PC-9 (cell line): ENCODE measurements at regions not wholly inside any gene's neighbourhood (a gene's known extent, or its start where the extent isn't known, plus 50 kb on each side); places are given as distances from the start of the nearest gene placed in this dataset.
A peak's percentile ranks its signal among the peaks of the same experiment; 100 is the strongest.

Experiments used
- BruUV-seq: library from RNA; stranded (reverse); fragments of 400-500 nt; replicated peaks from 2 replicates; lab custom pipeline; 2021; lab: Mats Ljungman, UMichigan
- CTCF ChIA-PET: fragments of 300-600 bp; sonication (Branson Sonifier 250); formaldehyde crosslinking; loops from one replicate; lab custom pipeline; 2022; ENCODE audit warnings: antibody characterized with exemption; lab: Charles Lee
- POLR2A ChIA-PET: fragments of 300-600 bp; sonication (Branson Sonifier 250); formaldehyde crosslinking; loops from one replicate; lab custom pipeline; 2022; ENCODE audit warnings: antibody characterized with exemption; ENCODE audit not compliant: unreplicated experiment; lab: Charles Lee
- DNase-seq, 2 experiments: peaks; one replicate each; pipeline versions ENCODE4 v3.0.0 to v3.0.0-alpha.2; 2015 to 2022; ENCODE audit warnings: mixed read lengths in 1 of 2
- H2AFZ ChIP-seq: fragments of 200-600 bp; sonication (generic); 2 replicates; pipeline ENCODE4 v1.8.1; 2017; ENCODE audit warnings: antibody characterized with exemption
- H3F3A ChIP-seq: fragments of 200-600 bp; sonication (generic); 2 replicates; pipeline ENCODE4 v1.8.1; 2017; ENCODE audit warnings: antibody characterized with exemption, mild to moderate bottlenecking, low read depth; ENCODE audit not compliant: insufficient read depth
- H3K27ac ChIP-seq: fragments of 200-600 bp; sonication (generic); 2 replicates; pipeline ENCODE4 v1.6.1; 2016; ENCODE audit warnings: mixed run types
- H3K27me3 ChIP-seq: fragments of 200-600 bp; sonication (generic); 2 replicates; pipeline ENCODE4 v1.6.1; 2016; ENCODE audit warnings: low read depth, mixed run types; ENCODE audit not compliant: insufficient read depth
- H3K36me3 ChIP-seq: fragments of 200-600 bp; sonication (generic); 2 replicates; pipeline ENCODE4 v1.6.1; 2016; ENCODE audit warnings: low read depth, mixed run types
- H3K4me1 ChIP-seq: fragments of 200-600 bp; sonication (generic); replicated peaks from 2 replicates; pipeline ENCODE4 v1.6.1; 2016; ENCODE audit warnings: mixed run types; ENCODE audit not compliant: insufficient read depth
- H3K4me2 ChIP-seq: fragments of 200-600 bp; sonication (generic); 2 replicates; pipeline ENCODE4 v1.6.1; 2017; ENCODE audit warnings: mixed run types
- H3K4me3 ChIP-seq: fragments of 200-600 bp; sonication (generic); 2 replicates; pipeline ENCODE4 v1.6.1; 2016; ENCODE audit warnings: mixed run types
- H3K79me2 ChIP-seq: fragments of 200-600 bp; sonication (generic); 2 replicates; pipeline ENCODE4 v1.6.1; 2017; ENCODE audit warnings: low read depth, mixed run types
- H3K9me2 ChIP-seq: fragments of 200-600 bp; sonication (generic); 2 replicates; pipeline ENCODE4 v1.8.1; 2017; ENCODE audit warnings: mild to moderate bottlenecking; ENCODE audit not compliant: insufficient read depth
- H3K9me3 ChIP-seq: fragments of 200-600 bp; sonication (generic); 2 replicates; pipeline ENCODE4 v1.8.1; 2016; ENCODE audit warnings: low read depth; ENCODE audit not compliant: insufficient read depth
- H4K20me1 ChIP-seq: fragments of 200-600 bp; sonication (generic); 2 replicates; pipeline ENCODE4 v1.8.1; 2017; ENCODE audit not compliant: insufficient read depth
- EZH2 ChIP-seq: fragments of 200-600 bp; sonication (generic); IDR thresholded peaks from 2 replicates; pipeline ENCODE4 v1.8.0; 2017; ENCODE audit warnings: antibody characterized with exemption, low read depth
- intact Hi-C: fragments of 100-400 bp; cut with micrococcal nuclease; formaldehyde crosslinking; loops from one replicate; pipeline ENCODE4 v1.10.0; 2022; ENCODE audit not compliant: unreplicated experiment
- TF ChIP-seq, protein P1 (sequence below): fragments of 200-600 bp; sonication (generic); conservative IDR thresholded peaks from 2 replicates; pipeline ENCODE4 v1.6.1; 2017; ENCODE audit warnings: mixed run types, antibody characterized with exemption, mild to moderate bottlenecking, moderate library complexity

- no peaks in the 10 kb centered on the region for H3K9me3 ChIP-seq
- no peak for TF ChIP-seq EZH2
- TF ChIP-seq, protein P1, sequence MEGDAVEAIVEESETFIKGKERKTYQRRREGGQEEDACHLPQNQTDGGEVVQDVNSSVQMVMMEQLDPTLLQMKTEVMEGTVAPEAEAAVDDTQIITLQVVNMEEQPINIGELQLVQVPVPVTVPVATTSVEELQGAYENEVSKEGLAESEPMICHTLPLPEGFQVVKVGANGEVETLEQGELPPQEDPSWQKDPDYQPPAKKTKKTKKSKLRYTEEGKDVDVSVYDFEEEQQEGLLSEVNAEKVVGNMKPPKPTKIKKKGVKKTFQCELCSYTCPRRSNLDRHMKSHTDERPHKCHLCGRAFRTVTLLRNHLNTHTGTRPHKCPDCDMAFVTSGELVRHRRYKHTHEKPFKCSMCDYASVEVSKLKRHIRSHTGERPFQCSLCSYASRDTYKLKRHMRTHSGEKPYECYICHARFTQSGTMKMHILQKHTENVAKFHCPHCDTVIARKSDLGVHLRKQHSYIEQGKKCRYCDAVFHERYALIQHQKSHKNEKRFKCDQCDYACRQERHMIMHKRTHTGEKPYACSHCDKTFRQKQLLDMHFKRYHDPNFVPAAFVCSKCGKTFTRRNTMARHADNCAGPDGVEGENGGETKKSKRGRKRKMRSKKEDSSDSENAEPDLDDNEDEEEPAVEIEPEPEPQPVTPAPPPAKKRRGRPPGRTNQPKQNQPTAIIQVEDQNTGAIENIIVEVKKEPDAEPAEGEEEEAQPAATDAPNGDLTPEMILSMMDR: no peak
- ChIA-PET POLR2A (no interaction called here), CTCF (no interaction called here)
- H3K36me3 ChIP-seq: no peaks in the 10 kb centered on the region
- H3K27ac ChIP-seq: no peak overlapping the region
- BruUV-seq: no TSS peak
- no peaks in the 10 kb centered on the region for H3K79me2 ChIP-seq
- peaks cover 42% of the 10 kb centered on the region; the same call in 1 of the 2 replicates for H3F3A ChIP-seq
- no peak overlapping the region for H3K4me2 ChIP-seq
- no peaks in the 10 kb centered on the region for H4K20me1 ChIP-seq
- H3K4me1 ChIP-seq: peaks cover 56% of the 10 kb centered on the region
- no peak for DNase-seq
- no peaks in the 10 kb centered on the region for H3K27me3 ChIP-seq
- no peak overlapping the region for H2AFZ ChIP-seq
- no peak overlapping the region for H3K4me3 ChIP-seq
- intact Hi-C loops: no loop called here
- no peaks in the 10 kb centered on the region for H3K9me2 ChIP-seq
Observed at GRCh38 chr11:8340296-8340695, 76.6 kb upstream of the LMO1 start.

- Histone ChIP-seq H3K27ac (no peak overlapping the region), H3K4me2 (no peak overlapping the region), H3F3A (peaks cover 44% of the 10 kb centered on the region; the same call in 1 of the 2 replicates), H3K27me3 (no peaks in the 10 kb centered on the region), H3K9me3 (no peaks in the 10 kb centered on the region), H3K4me1 (peaks cover 62% of the 10 kb centered on the region), H3K36me3 (no peaks in the 10 kb centered on the region), H3K79me2 (no peaks in the 10 kb centered on the region), H2AFZ (no peak overlapping the region), H3K9me2 (no peaks in the 10 kb centered on the region), H4K20me1 (no peaks in the 10 kb centered on the region), H3K4me3 (no peak overlapping the region)
- intact Hi-C loops: no loop called here
- POLR2A ChIA-PET: no interaction called here
- DNase-seq: no peak
- CTCF ChIA-PET: no interaction called here
- no peak for TF ChIP-seq EZH2
- TF ChIP-seq, protein P1: no peak
- no TSS peak for BruUV-seq
Observed at GRCh38 chr11:8339592-8340022, 75.9 kb upstream of the LMO1 start.

GRCh38 chr11:8338138-8338537 is 74.5 kb upstream of the LMO1 start:
- H3K9me2 ChIP-seq: no peaks in the 10 kb centered on the region
- TF ChIP-seq, protein P1: peak; percentile 67
- no peak for TF ChIP-seq EZH2
- H3K4me3 ChIP-seq: no peak overlapping the region
- intact Hi-C loops: no loop called here
- no peaks in the 10 kb centered on the region for H3K36me3 ChIP-seq
- no peaks in the 10 kb centered on the region for H3K27me3 ChIP-seq
- no peak for DNase-seq
- no peaks in the 10 kb centered on the region for H4K20me1 ChIP-seq
- peaks cover 65% of the 10 kb centered on the region for H3K4me1 ChIP-seq
- H3K79me2 ChIP-seq: no peaks in the 10 kb centered on the region
- ChIA-PET CTCF (no interaction called here), POLR2A (no interaction called here)
- H2AFZ ChIP-seq: no peak overlapping the region
- no peaks in the 10 kb centered on the region for H3K9me3 ChIP-seq
- BruUV-seq: no TSS peak
- no peak overlapping the region for H3K27ac ChIP-seq
- H3K4me2 ChIP-seq: no peak overlapping the region
- H3F3A ChIP-seq: peaks cover 41% of the 10 kb centered on the region; the same call in 1 of the 2 replicates
